ENCODE measurements at regions not wholly inside any gene's neighbourhood (a gene's known extent, or its start where the extent isn't known, plus 50 kb on each side); places are given as distances from the start of the nearest gene placed in this dataset.

- no peak for TF ChIP-seq EZH2phosphoT487 (IDR thresholded peaks at IDR 0.05; ENCODE audit: borderline replicate concordance, low read depth)
- TF ChIP-seq POLR2AphosphoS5 (IDR thresholded peaks at IDR 0.05; ENCODE audit: low read depth, low read length) = no peak
- TF ChIP-seq NFIC (IDR thresholded peaks at IDR 0.05; ENCODE audit: borderline replicate concordance) = no peak
Measured at GRCh38 chr2:207421671-207422070, 108.1 kb upstream of the CREB1 start.
